ENCODE measurements at regions not wholly inside any gene's neighbourhood (a gene's known extent, or its start where the extent isn't known, plus 50 kb on each side); places are given as distances from the start of the nearest gene placed in this dataset.

GRCh38 chr13:66224663-66225062 is 1005.5 kb downstream of the PCDH9 start:
- Histone ChIP-seq H3K79me2 (no peaks in the 10 kb centered on the region), H3K36me3 (replicated peaks; ENCODE audit: insufficient read depth, low read depth) (no peaks in the 10 kb centered on the region), H3K27ac (no peak overlapping the region), H3K27me3 (no peaks in the 10 kb centered on the region), H4K20me1 (ENCODE audit: insufficient read depth, poor library complexity, severe bottlenecking) (no peaks in the 10 kb centered on the region), H3K4me3 (no peak overlapping the region), H3K4me1 (ENCODE audit: insufficient read depth) (no peaks in the 10 kb centered on the region), H3K9me2 (replicated peaks; ENCODE audit: insufficient read depth) (no peaks in the 10 kb centered on the region), H3K9me3 (ENCODE audit: low read depth) (no peaks in the 10 kb centered on the region), H3K4me2 (no peak overlapping the region), H2AFZ (no peak overlapping the region)
- no peak for DNase-seq (ENCODE audit: low spot score)
- TF ChIP-seq EZH2 (IDR thresholded peaks at IDR 0.05; ENCODE audit: borderline replicate concordance) = no peak
- no peak for TF ChIP-seq CTCF (IDR thresholded peaks at IDR 0.05; ENCODE audit: poor library complexity)
- no peak for TF ChIP-seq EZH2phosphoT487 (IDR thresholded peaks at IDR 0.05; ENCODE audit: low read depth, severe bottlenecking, unreplicated experiment)
- 40% methylated on average over 2 of the region's 2 CpGs for WGBS (ENCODE audit: low lambda C conversion rate, missing lambda C conversion rate)

DNA sequence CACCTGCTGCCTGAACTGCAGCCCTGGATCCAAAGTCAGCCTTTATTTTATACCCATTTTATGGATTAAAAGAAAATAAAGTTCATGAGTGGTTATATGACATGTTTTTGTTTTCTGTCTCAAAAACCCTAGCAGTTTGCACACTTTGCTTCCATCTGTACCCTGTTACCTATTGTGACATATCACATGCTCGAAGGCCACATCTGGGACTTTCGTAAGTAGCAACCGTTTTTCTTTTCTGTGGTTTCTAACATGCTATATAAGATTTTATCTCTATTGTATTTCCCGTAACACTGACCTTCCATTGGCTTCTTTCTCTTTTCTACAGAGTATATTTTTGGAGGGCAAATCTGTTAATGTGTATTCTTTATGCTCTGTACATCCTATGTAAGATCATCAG is 1007.2 kb downstream of the PCDH9 start:
- Histone ChIP-seq H3K27ac (no peak overlapping the region), H3K79me2 (no peaks in the 10 kb centered on the region), H3K9me3 (ENCODE audit: low read depth) (no peaks in the 10 kb centered on the region), H3K36me3 (replicated peaks; ENCODE audit: insufficient read depth, low read depth) (no peaks in the 10 kb centered on the region), H2AFZ (no peak overlapping the region), H3K4me3 (no peak overlapping the region), H3K4me2 (no peak overlapping the region), H3K9me2 (replicated peaks; ENCODE audit: insufficient read depth) (no peaks in the 10 kb centered on the region), H3K27me3 (no peaks in the 10 kb centered on the region), H3K4me1 (ENCODE audit: insufficient read depth) (no peaks in the 10 kb centered on the region), H4K20me1 (ENCODE audit: insufficient read depth, poor library complexity, severe bottlenecking) (no peaks in the 10 kb centered on the region)
- 81% methylated on average over 4 of the region's 4 CpGs for WGBS (ENCODE audit: low lambda C conversion rate, missing lambda C conversion rate)
- TF ChIP-seq EZH2phosphoT487 (IDR thresholded peaks at IDR 0.05; ENCODE audit: low read depth, severe bottlenecking, unreplicated experiment) = no peak
- no peak for TF ChIP-seq EZH2 (IDR thresholded peaks at IDR 0.05; ENCODE audit: borderline replicate concordance)
- TF ChIP-seq CTCF (IDR thresholded peaks at IDR 0.05; ENCODE audit: poor library complexity) = no peak
- DNase-seq (ENCODE audit: low spot score) = no peak

GRCh38 chr13:66222127-66222526 is 1008.0 kb downstream of the PCDH9 start:
- no peaks in the 10 kb centered on the region for H4K20me1 ChIP-seq (ENCODE audit: insufficient read depth, poor library complexity, severe bottlenecking)
- H3K4me1 ChIP-seq (ENCODE audit: insufficient read depth) = no peaks in the 10 kb centered on the region
- H3K4me2 ChIP-seq = no peak overlapping the region
- no peaks in the 10 kb centered on the region for H3K79me2 ChIP-seq
- no peaks in the 10 kb centered on the region for H3K27me3 ChIP-seq
- no peaks in the 10 kb centered on the region for H3K9me3 ChIP-seq (ENCODE audit: low read depth)
- no peak overlapping the region for H2AFZ ChIP-seq
- DNase-seq (ENCODE audit: low spot score) = no peak
- H3K9me2 ChIP-seq (replicated peaks; ENCODE audit: insufficient read depth) = no peaks in the 10 kb centered on the region
- TF ChIP-seq EZH2phosphoT487 (IDR thresholded peaks at IDR 0.05; ENCODE audit: low read depth, severe bottlenecking, unreplicated experiment) = no peak
- TF ChIP-seq EZH2 (IDR thresholded peaks at IDR 0.05; ENCODE audit: borderline replicate concordance) = no peak
- no peak for TF ChIP-seq CTCF (IDR thresholded peaks at IDR 0.05; ENCODE audit: poor library complexity)
- H3K4me3 ChIP-seq = no peak overlapping the region
- no peaks in the 10 kb centered on the region for H3K36me3 ChIP-seq (replicated peaks; ENCODE audit: insufficient read depth, low read depth)
- H3K27ac ChIP-seq = no peak overlapping the region
- WGBS (ENCODE audit: low lambda C conversion rate, missing lambda C conversion rate) = 76% methylated on average over 4 of the region's 4 CpGs

DNA sequence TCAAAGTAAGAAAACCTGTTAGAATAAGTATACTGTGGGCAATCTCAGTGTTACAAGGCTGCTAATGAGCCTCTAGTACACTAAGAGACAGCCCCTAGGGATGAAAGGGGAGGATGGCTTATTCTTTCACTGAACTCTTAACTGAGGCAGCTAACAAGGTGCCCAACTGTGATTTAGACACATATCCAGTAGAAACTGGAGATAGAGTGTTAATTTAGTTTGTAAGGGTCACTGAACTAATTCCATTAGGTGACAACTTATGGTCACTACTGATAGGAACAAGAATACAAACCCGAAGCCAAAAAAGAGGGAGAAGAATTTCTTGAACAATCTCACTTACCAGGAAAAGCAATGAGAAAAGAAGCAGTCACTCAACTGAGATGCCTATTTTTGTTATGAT is 1010.6 kb downstream of the PCDH9 start:
- Histone ChIP-seq H3K9me3 (ENCODE audit: low read depth) (no peaks in the 10 kb centered on the region), H3K4me2 (no peak overlapping the region), H3K36me3 (replicated peaks; ENCODE audit: insufficient read depth, low read depth) (no peaks in the 10 kb centered on the region), H2AFZ (no peak overlapping the region), H3K4me3 (no peak overlapping the region), H3K4me1 (ENCODE audit: insufficient read depth) (no peaks in the 10 kb centered on the region), H4K20me1 (ENCODE audit: insufficient read depth, poor library complexity, severe bottlenecking) (no peaks in the 10 kb centered on the region), H3K27me3 (no peaks in the 10 kb centered on the region), H3K27ac (no peak overlapping the region), H3K79me2 (no peaks in the 10 kb centered on the region), H3K9me2 (replicated peaks; ENCODE audit: insufficient read depth) (no peaks in the 10 kb centered on the region)
- TF ChIP-seq EZH2phosphoT487 (IDR thresholded peaks at IDR 0.05; ENCODE audit: low read depth, severe bottlenecking, unreplicated experiment) = no peak
- no peak for TF ChIP-seq EZH2 (IDR thresholded peaks at IDR 0.05; ENCODE audit: borderline replicate concordance)
- no peak for TF ChIP-seq CTCF (IDR thresholded peaks at IDR 0.05; ENCODE audit: poor library complexity)
- no peak for DNase-seq (ENCODE audit: low spot score)
- 82% methylated on average over 1 of the region's 1 CpG for WGBS (ENCODE audit: low lambda C conversion rate, missing lambda C conversion rate)

All from hepatocyte (in vitro differentiated cells).